ENCODE measurements at regions not wholly inside any gene's neighbourhood (a gene's known extent, or its start where the extent isn't known, plus 50 kb on each side); places are given as distances from the start of the nearest gene placed in this dataset.

DNA sequence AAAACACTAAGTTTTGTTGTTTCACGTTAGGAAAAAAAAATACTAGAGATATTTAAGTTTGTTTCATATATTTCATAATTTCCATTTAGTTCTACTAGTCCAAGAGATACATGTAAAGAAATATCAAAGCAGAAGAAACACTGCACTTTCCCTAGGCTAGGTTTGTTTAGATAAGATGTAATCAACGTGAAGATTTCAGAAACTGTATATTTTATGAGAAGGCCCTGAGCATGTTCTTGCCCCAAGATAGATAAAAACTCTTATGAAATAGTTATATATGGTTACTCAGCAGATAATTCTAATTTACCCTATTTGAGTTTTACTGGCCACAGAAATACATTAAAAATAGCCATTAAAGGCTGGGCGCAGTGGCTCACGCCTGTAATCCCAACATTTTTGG lies 143.6 kb upstream of the CBLN2 start (continued):
- TF ChIP-seq, protein P1, sequence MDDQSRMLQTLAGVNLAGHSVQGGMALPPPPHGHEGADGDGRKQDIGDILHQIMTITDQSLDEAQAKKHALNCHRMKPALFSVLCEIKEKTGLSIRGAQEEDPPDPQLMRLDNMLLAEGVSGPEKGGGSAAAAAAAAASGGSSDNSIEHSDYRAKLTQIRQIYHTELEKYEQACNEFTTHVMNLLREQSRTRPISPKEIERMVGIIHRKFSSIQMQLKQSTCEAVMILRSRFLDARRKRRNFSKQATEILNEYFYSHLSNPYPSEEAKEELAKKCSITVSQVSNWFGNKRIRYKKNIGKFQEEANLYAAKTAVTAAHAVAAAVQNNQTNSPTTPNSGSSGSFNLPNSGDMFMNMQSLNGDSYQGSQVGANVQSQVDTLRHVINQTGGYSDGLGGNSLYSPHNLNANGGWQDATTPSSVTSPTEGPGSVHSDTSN (IDR thresholded peaks at IDR 0.05) = no peak
- TF ChIP-seq NRF1 (IDR thresholded peaks at IDR 0.05; ENCODE audit: low read depth, low read length) = no peak

DNA sequence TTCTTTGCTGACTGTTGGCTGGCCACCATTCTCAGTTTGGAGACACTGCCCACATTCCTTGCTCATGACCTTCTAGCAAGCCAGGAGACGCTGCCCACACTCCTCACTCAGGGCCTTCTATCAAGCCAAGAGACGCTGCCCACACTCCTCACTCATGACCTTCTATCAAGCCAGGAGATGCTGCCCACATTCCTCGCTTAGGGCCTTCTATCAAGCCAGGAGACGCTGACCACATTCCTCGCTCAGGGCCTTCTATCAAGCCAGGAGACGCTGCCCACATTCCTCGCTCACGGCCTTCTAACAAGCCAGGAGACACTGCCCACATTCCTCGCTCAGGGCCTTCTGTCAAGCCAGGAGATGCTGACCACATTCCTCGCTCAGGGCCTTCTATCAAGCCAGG lies 131.3 kb upstream of the CBLN2 start:
- Histone ChIP-seq H3K9me3 (no peaks in the 10 kb centered on the region), H3K4me3 (ENCODE audit: low read depth in 2 of 2, low read length in 1 of 2) (no peak overlapping the region), H3K27ac (ENCODE audit: low read depth in 2 of 2, low read length in 1 of 2) (no peak overlapping the region), H3F3A (replicated peaks; ENCODE audit: insufficient read depth) (no peaks in the 10 kb centered on the region), H2AFZ (ENCODE audit: low read depth) (no peak overlapping the region), H3K4me1 (ENCODE audit: control insufficient read depth in 1 of 2, insufficient read depth in 2 of 2, low read depth in 1 of 2, low read length in 1 of 2) (no peaks in the 10 kb centered on the region), H4K20me1 (ENCODE audit: insufficient read depth) (no peaks in the 10 kb centered on the region), H3K79me2 (ENCODE audit: insufficient read depth) (no peaks in the 10 kb centered on the region), H3K27me3 (ENCODE audit: insufficient read depth) (no peaks in the 10 kb centered on the region), H3K9me2 (no peaks in the 10 kb centered on the region), H3K4me2 (no peak overlapping the region), H3K36me3 (replicated peaks in 1 of 2; ENCODE audit: control insufficient read depth in 1 of 2, insufficient read depth in 2 of 2, low read length in 1 of 2) (no peaks in the 10 kb centered on the region), H3K9ac (no peak overlapping the region)
- ChIA-PET POLR2A (no interaction called here), CTCF (interaction anchor here (1.5 to 4.4 kb wide), 2 partner anchors 7 to 129 kb away, joined by 4 to 41 read pairs; no protein-coding TSS in a partner anchor)
- no peak for DNase-seq
- 47% methylated on average over 7 of the region's 10 CpGs for WGBS (ENCODE audit: low lambda C conversion rate)
- TF ChIP-seq EP300 (IDR thresholded peaks at IDR 0.05; ENCODE audit: borderline replicate concordance in 1 of 2, low read depth in 1 of 2, low read length in 1 of 2) = no peak
- TF ChIP-seq GATA2 (CRISPR knock-in tag; IDR thresholded peaks at IDR 0.05) = no peak
- TF ChIP-seq TEAD4 (IDR thresholded peaks at IDR 0.05; ENCODE audit: borderline replicate concordance, insufficient read depth) = no peak
- no peak for TF ChIP-seq EZH2phosphoT487 (IDR thresholded peaks at IDR 0.05; ENCODE audit: borderline replicate concordance, low read depth)
- TF ChIP-seq FOXJ3 (CRISPR knock-in tag; IDR thresholded peaks at IDR 0.05) = no peak
- TF ChIP-seq, protein P2, sequence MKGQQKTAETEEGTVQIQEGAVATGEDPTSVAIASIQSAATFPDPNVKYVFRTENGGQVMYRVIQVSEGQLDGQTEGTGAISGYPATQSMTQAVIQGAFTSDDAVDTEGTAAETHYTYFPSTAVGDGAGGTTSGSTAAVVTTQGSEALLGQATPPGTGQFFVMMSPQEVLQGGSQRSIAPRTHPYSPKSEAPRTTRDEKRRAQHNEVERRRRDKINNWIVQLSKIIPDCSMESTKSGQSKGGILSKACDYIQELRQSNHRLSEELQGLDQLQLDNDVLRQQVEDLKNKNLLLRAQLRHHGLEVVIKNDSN (IDR thresholded peaks at IDR 0.05; ENCODE audit: borderline replicate concordance, low read depth) = no peak
- TF ChIP-seq POLR2AphosphoS5 (IDR thresholded peaks at IDR 0.05; ENCODE audit: low read depth, low read length) = no peak
- no peak for TF ChIP-seq ELF1 (IDR thresholded peaks at IDR 0.05)
- TF ChIP-seq NRF1 (IDR thresholded peaks at IDR 0.05; ENCODE audit: low read depth, low read length) = no peak
- TF ChIP-seq MXI1 (IDR thresholded peaks at IDR 0.05; ENCODE audit: low read depth, low read length) = no peak
- TF ChIP-seq RXRA (IDR thresholded peaks at IDR 0.05; ENCODE audit: borderline replicate concordance, low read depth) = no peak
- TF ChIP-seq, protein P3, sequence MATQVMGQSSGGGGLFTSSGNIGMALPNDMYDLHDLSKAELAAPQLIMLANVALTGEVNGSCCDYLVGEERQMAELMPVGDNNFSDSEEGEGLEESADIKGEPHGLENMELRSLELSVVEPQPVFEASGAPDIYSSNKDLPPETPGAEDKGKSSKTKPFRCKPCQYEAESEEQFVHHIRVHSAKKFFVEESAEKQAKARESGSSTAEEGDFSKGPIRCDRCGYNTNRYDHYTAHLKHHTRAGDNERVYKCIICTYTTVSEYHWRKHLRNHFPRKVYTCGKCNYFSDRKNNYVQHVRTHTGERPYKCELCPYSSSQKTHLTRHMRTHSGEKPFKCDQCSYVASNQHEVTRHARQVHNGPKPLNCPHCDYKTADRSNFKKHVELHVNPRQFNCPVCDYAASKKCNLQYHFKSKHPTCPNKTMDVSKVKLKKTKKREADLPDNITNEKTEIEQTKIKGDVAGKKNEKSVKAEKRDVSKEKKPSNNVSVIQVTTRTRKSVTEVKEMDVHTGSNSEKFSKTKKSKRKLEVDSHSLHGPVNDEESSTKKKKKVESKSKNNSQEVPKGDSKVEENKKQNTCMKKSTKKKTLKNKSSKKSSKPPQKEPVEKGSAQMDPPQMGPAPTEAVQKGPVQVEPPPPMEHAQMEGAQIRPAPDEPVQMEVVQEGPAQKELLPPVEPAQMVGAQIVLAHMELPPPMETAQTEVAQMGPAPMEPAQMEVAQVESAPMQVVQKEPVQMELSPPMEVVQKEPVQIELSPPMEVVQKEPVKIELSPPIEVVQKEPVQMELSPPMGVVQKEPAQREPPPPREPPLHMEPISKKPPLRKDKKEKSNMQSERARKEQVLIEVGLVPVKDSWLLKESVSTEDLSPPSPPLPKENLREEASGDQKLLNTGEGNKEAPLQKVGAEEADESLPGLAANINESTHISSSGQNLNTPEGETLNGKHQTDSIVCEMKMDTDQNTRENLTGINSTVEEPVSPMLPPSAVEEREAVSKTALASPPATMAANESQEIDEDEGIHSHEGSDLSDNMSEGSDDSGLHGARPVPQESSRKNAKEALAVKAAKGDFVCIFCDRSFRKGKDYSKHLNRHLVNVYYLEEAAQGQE (IDR thresholded peaks at IDR 0.05; ENCODE audit: low read depth, low read length) = no peak
- TF ChIP-seq JUND (IDR thresholded peaks at IDR 0.05) = no peak
- no peak for TF ChIP-seq TAF1 (IDR thresholded peaks at IDR 0.05; ENCODE audit: borderline replicate concordance, low read depth, low read length)
- TF ChIP-seq NFIC (IDR thresholded peaks at IDR 0.05; ENCODE audit: borderline replicate concordance) = no peak
- no peak for TF ChIP-seq SMC3 (IDR thresholded peaks at IDR 0.05; ENCODE audit: low read depth, low read length)
- TF ChIP-seq MEF2A (IDR thresholded peaks at IDR 0.05; ENCODE audit: borderline replicate concordance, low read depth) = no peak
- TF ChIP-seq, protein P4, sequence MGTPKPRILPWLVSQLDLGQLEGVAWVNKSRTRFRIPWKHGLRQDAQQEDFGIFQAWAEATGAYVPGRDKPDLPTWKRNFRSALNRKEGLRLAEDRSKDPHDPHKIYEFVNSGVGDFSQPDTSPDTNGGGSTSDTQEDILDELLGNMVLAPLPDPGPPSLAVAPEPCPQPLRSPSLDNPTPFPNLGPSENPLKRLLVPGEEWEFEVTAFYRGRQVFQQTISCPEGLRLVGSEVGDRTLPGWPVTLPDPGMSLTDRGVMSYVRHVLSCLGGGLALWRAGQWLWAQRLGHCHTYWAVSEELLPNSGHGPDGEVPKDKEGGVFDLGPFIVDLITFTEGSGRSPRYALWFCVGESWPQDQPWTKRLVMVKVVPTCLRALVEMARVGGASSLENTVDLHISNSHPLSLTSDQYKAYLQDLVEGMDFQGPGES (IDR thresholded peaks at IDR 0.05; ENCODE audit: low read depth, low read length) = no peak
- TF ChIP-seq YY1 (IDR thresholded peaks at IDR 0.05; ENCODE audit: low read depth) = no peak
- no peak for TF ChIP-seq CHD2 (IDR thresholded peaks at IDR 0.05; ENCODE audit: low read length, partially characterized antibody)

All from SK-N-SH (cell line).